NT2/D1 (cell line): ENCODE measurements at regions not wholly inside any gene's neighbourhood (a gene's known extent, or its start where the extent isn't known, plus 50 kb on each side); places are given as distances from the start of the nearest gene placed in this dataset.

Experiments
- SUZ12 ChIP-seq: IDR thresholded peaks from 2 replicates; pipeline ENCODE4 v1.6.1; 2011; ENCODE audit not compliant: insufficient read length, insufficient read depth; ENCODE audit errors: extremely low read depth
- YY1 ChIP-seq: IDR thresholded peaks from 2 replicates; pipeline ENCODE4 v1.6.1; 2011; ENCODE audit not compliant: insufficient read length, insufficient read depth

DNA sequence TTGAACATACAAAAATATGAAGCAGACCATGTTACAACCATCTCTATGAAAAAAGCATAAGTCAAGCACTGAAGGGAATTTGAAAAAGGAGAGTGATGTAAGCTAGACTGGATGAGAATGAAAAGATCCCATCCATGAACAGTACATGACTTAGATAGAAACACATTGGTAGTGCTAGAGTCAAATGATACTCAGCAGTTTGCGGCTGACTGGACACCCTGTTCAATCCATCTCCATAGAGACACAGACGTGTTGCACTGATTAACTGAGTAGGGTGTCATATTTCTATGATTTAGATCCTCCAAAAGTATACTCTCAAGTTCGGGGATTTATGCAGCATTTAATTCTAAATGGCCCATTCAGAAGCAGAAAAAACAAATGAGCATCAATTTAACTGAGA, 674.3 kb upstream of the NRXN1 start:
- TF ChIP-seq SUZ12, result no peak
- no peak for TF ChIP-seq YY1
